Astrocyte of the cerebellum (primary cell): ENCODE measurements at regions not wholly inside any gene's neighbourhood (a gene's known extent, or its start where the extent isn't known, plus 50 kb on each side); places are given as distances from the start of the nearest gene placed in this dataset.

Source experiments
- DNase-seq: peaks from one replicate; pipeline ENCODE4 v3.0.0-alpha.2; 2011; ENCODE audit warnings: low read depth
- H3K4me3 ChIP-seq: 2 replicates; pipeline ENCODE4 v1.5.1; 2011; ENCODE audit warnings: mild to moderate bottlenecking, low read depth, low read length, moderate library complexity
- CTCF ChIP-seq: IDR thresholded peaks from 2 replicates; pipeline ENCODE4 v1.5.1; 2012; ENCODE audit warnings: low read length, low read depth, moderate library complexity, mild to moderate bottlenecking; ENCODE audit errors: missing control alignments
- in situ Hi-C: cut with HindIII; loops from 2 replicates; pipeline ENCODE4 v1.10.0; 2017; ENCODE audit warnings: low sequenced_read_pairs

DNA sequence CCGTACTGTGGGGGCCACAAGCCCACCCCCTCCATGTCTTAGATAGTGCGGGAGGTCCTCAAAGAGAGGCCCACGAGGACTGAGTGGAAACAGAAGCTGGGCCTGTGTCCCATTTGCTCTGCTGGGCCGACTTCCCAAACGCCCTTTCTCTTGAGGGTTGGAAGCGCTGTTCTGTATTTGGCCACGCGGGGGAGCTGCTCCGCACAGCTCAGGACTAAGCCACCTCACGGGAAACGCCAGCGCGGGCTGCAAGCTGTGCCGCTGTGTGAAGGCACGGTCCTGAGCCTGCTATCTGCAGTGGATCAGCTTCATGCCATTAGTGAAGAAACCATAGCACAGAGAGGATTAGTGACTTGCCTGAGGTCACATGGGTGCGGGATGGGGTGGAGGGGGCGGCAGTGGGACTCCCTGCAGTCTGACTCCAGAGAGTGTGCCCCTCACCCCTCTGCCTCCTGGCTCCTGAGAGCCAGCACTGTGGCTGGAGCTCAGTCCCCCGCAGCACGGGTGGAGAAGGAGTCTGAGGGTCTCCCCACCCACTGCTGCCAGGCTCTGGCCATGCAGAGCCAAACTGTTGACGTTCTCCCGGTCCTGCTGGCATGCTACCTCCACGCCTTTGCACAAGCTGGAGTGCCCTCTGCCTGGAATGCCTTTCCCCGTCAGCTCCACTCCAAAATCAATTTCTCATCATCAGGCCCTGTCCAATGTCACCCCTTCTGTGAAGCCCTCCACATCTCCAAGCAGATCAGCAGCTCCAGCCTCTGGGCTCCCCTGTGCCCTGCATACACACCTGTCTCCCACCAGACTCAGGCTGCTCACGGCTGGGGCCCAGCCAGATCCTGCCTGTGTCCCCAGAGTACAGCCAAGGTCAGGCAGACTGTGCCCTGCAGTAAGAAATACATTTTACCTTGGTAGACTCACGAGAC, 51.5 kb upstream of the LRRC32 start:
- TF ChIP-seq CTCF = peak; percentile 97
- in situ Hi-C loops = no loop called here
- H3K4me3 ChIP-seq = no peak overlapping the region
- DNase-seq = peak; percentile 60

DNA sequence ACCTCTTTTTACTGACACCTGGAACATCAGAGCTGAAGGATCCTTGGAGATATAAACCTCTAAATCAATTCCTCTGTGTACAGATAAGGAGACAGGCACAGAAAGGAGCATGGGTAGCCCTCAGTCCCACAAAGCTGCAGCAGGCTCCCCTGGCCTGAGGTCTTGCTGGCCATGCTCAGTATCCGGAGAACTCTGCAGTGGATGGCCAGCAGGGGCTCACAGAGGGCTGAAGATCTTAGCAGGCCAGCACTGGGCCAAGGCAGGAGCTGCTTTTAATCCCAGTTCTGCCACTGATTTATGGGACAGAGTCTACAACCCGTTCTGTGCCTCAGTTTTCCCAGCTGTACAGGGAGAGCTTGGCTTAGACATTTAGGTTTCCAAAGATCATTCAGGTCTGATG, 52.6 kb upstream of the LRRC32 start:
- in situ Hi-C loops = no loop called here
- DNase-seq = no peak
- TF ChIP-seq CTCF = no peak
- H3K4me3 ChIP-seq = no peak overlapping the region

GRCh38 chr11:76723548-76723947, 53.0 kb upstream of the LRRC32 start:
- TF ChIP-seq CTCF = no peak
- DNase-seq = no peak
- no peak overlapping the region for H3K4me3 ChIP-seq
- in situ Hi-C loops = no loop called here

- DNase-seq = no peak
- TF ChIP-seq CTCF = no peak
- no peak overlapping the region for H3K4me3 ChIP-seq
- in situ Hi-C loops = no loop called here
Observed at GRCh38 chr11:76724171-76724768, 53.7 kb upstream of the LRRC32 start.

- no peak overlapping the region for H3K4me3 ChIP-seq
- TF ChIP-seq CTCF = no peak
- in situ Hi-C loops = no loop called here
- DNase-seq = no peak
Observed at GRCh38 chr11:76728227-76728626, 54.9 kb upstream of the TSKU start.

GRCh38 chr11:76728778-76729177, 54.4 kb upstream of the TSKU start:
- in situ Hi-C loops = no loop called here

More at GRCh38 chr11:76728778-76729177, 54.4 kb upstream of the TSKU start:
- TF ChIP-seq CTCF = no peak
- no peak for DNase-seq
- H3K4me3 ChIP-seq = no peak overlapping the region
